ENCODE measurements at regions not wholly inside any gene's neighbourhood (a gene's known extent, or its start where the extent isn't known, plus 50 kb on each side); places are given as distances from the start of the nearest gene placed in this dataset.
"Not testable (repeated sequence)": the region's sequence is repeated elsewhere in the genome, so short reads cannot be mapped to it uniquely, and the experiment has no call there.

- not testable (repeated sequence) for DNase-seq (ENCODE audit: low read depth)
Observed at GRCh38 chr2:185988907-185989306, 250.3 kb downstream of the FSIP2 start.

GRCh38 chr2:185990861-185991525 is 252.4 kb downstream of the FSIP2 start:
- DNase-seq (ENCODE audit: low read depth): peak; percentile 2

- DNase-seq (ENCODE audit: low read depth): no peak
Observed at GRCh38 chr2:185998562-185999070, 260.0 kb downstream of the FSIP2 start.

- no peak for DNase-seq (ENCODE audit: low read depth)
Observed at GRCh38 chr2:186009341-186009740, 270.7 kb downstream of the FSIP2 start.

- no peak for DNase-seq (ENCODE audit: low read depth)
Observed at GRCh38 chr2:186017278-186017677, 278.7 kb downstream of the FSIP2 start.

GRCh38 chr2:186024921-186025320 is 286.3 kb downstream of the FSIP2 start:
- DNase-seq (ENCODE audit: low read depth): no peak

GRCh38 chr2:186027922-186028321 is 289.3 kb downstream of the FSIP2 start:
- no peak for DNase-seq (ENCODE audit: low read depth)

- no peak for DNase-seq (ENCODE audit: low read depth)
Observed at GRCh38 chr2:186031229-186031628, 292.6 kb downstream of the FSIP2 start.

GRCh38 chr2:186032102-186032738 is 293.6 kb downstream of the FSIP2 start:
- DNase-seq (ENCODE audit: low read depth): no peak

- no peak for DNase-seq (ENCODE audit: low read depth)
Observed at GRCh38 chr2:186032930-186033329, 294.3 kb downstream of the FSIP2 start.

- no peak for DNase-seq (ENCODE audit: low read depth)
Observed at GRCh38 chr2:186033541-186033940, 294.9 kb downstream of the FSIP2 start.

GRCh38 chr2:186036862-186037449 is 298.4 kb downstream of the FSIP2 start:
- DNase-seq (ENCODE audit: low read depth): no peak

- DNase-seq (ENCODE audit: low read depth): no peak
Observed at GRCh38 chr2:186042207-186043028, 303.8 kb downstream of the FSIP2 start.

- DNase-seq (ENCODE audit: low read depth): no peak
Observed at GRCh38 chr2:186044761-186045160, 306.2 kb downstream of the FSIP2 start.

GRCh38 chr2:186052930-186053329 is 314.3 kb downstream of the FSIP2 start:
- no peak for DNase-seq (ENCODE audit: low read depth)

- DNase-seq (ENCODE audit: low read depth): no peak
Observed at GRCh38 chr2:186058614-186059013, 320.0 kb downstream of the FSIP2 start.

- DNase-seq (ENCODE audit: low read depth): peak; percentile 2
Observed at GRCh38 chr2:186059096-186059495, 320.5 kb downstream of the FSIP2 start.

- DNase-seq (ENCODE audit: low read depth): no peak
Observed at GRCh38 chr2:186060744-186061440, 322.3 kb downstream of the FSIP2 start.

- no peak for DNase-seq (ENCODE audit: low read depth)
Observed at GRCh38 chr2:186064507-186064906, 325.9 kb downstream of the FSIP2 start.

- peak; percentile 1 for DNase-seq (ENCODE audit: low read depth)
Observed at GRCh38 chr2:186065491-186065890, 326.9 kb downstream of the FSIP2 start.

GRCh38 chr2:186068139-186068801 is 329.7 kb downstream of the FSIP2 start:
- DNase-seq (ENCODE audit: low read depth): peak; percentile 5

All from M059J (cell line).